ENCODE measurements at regions not wholly inside any gene's neighbourhood (a gene's known extent, or its start where the extent isn't known, plus 50 kb on each side); places are given as distances from the start of the nearest gene placed in this dataset.

DNA sequence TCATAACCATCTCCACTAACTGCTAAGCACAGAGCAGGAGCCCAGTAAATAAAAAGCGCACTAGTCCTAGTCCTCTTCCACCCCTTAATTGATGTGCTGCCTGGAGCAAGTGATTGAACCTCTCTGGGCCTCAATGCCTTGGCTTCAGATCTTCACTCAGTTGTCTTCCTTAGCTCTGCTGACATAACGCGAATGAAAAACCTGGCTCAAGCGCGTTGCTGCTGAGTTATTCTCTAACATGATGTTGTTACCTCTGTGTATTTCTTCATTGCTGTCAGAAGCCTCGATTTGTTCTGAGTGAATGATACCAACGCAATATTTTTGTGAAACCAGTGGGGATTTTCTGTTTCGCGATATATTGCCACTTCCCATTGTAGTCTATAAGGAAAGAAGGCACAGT, 185.1 kb upstream of the CCND2 start:
- peaks cover 10% of the 10 kb centered on the region for H3K27me3 Mint-ChIP-seq (ENCODE audit: insufficient read depth, low read depth, poor library complexity)
- Histone ChIP-seq H3K36me3 (ENCODE audit: insufficient read depth) (no peaks in the 10 kb centered on the region), H3K4me2 (no peak overlapping the region), H3F3A (replicated peaks; ENCODE audit: low read depth) (no peaks in the 10 kb centered on the region), H3K27me3 (ENCODE audit: insufficient read depth) (no peaks in the 10 kb centered on the region), H3K79me2 (replicated peaks; ENCODE audit: insufficient read depth) (no peaks in the 10 kb centered on the region), H3K4me1 (ENCODE audit: insufficient read depth) (peaks cover 7% of the 10 kb centered on the region), H4K20me1 (replicated peaks; ENCODE audit: insufficient read depth) (no peaks in the 10 kb centered on the region), H3K27ac (ENCODE audit: low read depth) (no peak overlapping the region), H3K4me3 (no peak overlapping the region), H3K9me2 (ENCODE audit: insufficient read depth) (no peaks in the 10 kb centered on the region; the same call in 1 of the 2 replicates), H2AFZ (peak overlapping the region; percentile 93; the same call in 1 of the 2 replicates)
- H3K4me3 Mint-ChIP-seq, result no peak overlapping the region
- no peak for TF ChIP-seq ZNF114 (CRISPR knock-in tag; IDR thresholded peaks at IDR 0.05)
- no peaks in the 10 kb centered on the region for H3K9me3 Mint-ChIP-seq
- H3K27ac Mint-ChIP-seq, result no peak overlapping the region
- no peak for DNase-seq (ENCODE audit: low spot score)
- H3K4me1 Mint-ChIP-seq, result no peaks in the 10 kb centered on the region; the same call in 2 of the 3 replicates
- no peak for ATAC-seq
- H3K36me3 Mint-ChIP-seq (ENCODE audit: low read depth), result no peaks in the 10 kb centered on the region

DNA sequence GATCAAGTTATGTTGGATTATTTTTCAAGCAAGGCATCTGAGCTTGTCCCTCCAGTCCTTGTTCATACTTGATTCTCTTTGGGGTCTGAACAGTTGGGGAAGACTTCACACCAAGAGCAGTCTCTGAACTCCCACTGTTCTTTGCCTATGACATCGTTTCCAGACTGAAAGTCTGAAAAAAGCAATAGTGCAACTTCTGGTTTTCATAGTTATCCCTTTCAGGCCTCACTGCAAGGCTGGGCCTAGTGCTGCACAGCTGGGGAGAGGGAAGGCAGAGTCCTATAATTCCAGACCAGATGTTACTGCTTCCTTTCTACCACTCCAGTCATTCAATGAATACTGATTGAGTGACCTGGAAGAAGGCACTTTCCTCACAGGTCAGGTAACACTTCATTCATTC, 187.1 kb upstream of the CCND2 start:
- H3K4me3 Mint-ChIP-seq, result no peak overlapping the region
- peaks cover 7% of the 10 kb centered on the region for H3K4me1 ChIP-seq (ENCODE audit: insufficient read depth)
- H3K9me3 Mint-ChIP-seq, result no peaks in the 10 kb centered on the region
- no peaks in the 10 kb centered on the region for H3K36me3 ChIP-seq (ENCODE audit: insufficient read depth)
- no peaks in the 10 kb centered on the region for H3K36me3 Mint-ChIP-seq (ENCODE audit: low read depth)
- H3K27ac ChIP-seq (ENCODE audit: low read depth), result no peak overlapping the region
- ATAC-seq (no peak), DNase-seq (ENCODE audit: low spot score) (no peak)
- H3K9me2 ChIP-seq (ENCODE audit: insufficient read depth), result no peaks in the 10 kb centered on the region; the same call in 1 of the 2 replicates
- no peaks in the 10 kb centered on the region for H3K27me3 ChIP-seq (ENCODE audit: insufficient read depth)
- H3K27ac Mint-ChIP-seq, result no peak overlapping the region
- H4K20me1 ChIP-seq (replicated peaks; ENCODE audit: insufficient read depth), result no peaks in the 10 kb centered on the region
- H3F3A ChIP-seq (replicated peaks; ENCODE audit: low read depth), result no peaks in the 10 kb centered on the region
- no peak overlapping the region for H3K4me2 ChIP-seq
- H3K4me3 ChIP-seq, result no peak overlapping the region
- peaks cover 7% of the 10 kb centered on the region for H3K27me3 Mint-ChIP-seq (ENCODE audit: insufficient read depth, low read depth, poor library complexity)
- H3K4me1 Mint-ChIP-seq, result no peaks in the 10 kb centered on the region; the same call in 2 of the 3 replicates
- no peaks in the 10 kb centered on the region for H3K79me2 ChIP-seq (replicated peaks; ENCODE audit: insufficient read depth)
- no peak overlapping the region for H2AFZ ChIP-seq
- TF ChIP-seq NANOG (IDR thresholded peaks at IDR 0.05; ENCODE audit: borderline replicate concordance) (no peak), ZNF114 (CRISPR knock-in tag; IDR thresholded peaks at IDR 0.05) (no peak), POLR2AphosphoS5 (IDR thresholded peaks at IDR 0.05; ENCODE audit: low read depth) (no peak), CREB1 (CRISPR knock-in tag; IDR thresholded peaks at IDR 0.05; ENCODE audit: low read depth) (no peak), EZH2 (IDR thresholded peaks at IDR 0.05; ENCODE audit: low read depth, unreplicated experiment) (no peak), JUNB (IDR thresholded peaks at IDR 0.05; ENCODE audit: unreplicated experiment) (no peak), EZH2phosphoT487 (IDR thresholded peaks at IDR 0.05; ENCODE audit: unreplicated experiment) (no peak)
- TF ChIP-seq, protein P1, sequence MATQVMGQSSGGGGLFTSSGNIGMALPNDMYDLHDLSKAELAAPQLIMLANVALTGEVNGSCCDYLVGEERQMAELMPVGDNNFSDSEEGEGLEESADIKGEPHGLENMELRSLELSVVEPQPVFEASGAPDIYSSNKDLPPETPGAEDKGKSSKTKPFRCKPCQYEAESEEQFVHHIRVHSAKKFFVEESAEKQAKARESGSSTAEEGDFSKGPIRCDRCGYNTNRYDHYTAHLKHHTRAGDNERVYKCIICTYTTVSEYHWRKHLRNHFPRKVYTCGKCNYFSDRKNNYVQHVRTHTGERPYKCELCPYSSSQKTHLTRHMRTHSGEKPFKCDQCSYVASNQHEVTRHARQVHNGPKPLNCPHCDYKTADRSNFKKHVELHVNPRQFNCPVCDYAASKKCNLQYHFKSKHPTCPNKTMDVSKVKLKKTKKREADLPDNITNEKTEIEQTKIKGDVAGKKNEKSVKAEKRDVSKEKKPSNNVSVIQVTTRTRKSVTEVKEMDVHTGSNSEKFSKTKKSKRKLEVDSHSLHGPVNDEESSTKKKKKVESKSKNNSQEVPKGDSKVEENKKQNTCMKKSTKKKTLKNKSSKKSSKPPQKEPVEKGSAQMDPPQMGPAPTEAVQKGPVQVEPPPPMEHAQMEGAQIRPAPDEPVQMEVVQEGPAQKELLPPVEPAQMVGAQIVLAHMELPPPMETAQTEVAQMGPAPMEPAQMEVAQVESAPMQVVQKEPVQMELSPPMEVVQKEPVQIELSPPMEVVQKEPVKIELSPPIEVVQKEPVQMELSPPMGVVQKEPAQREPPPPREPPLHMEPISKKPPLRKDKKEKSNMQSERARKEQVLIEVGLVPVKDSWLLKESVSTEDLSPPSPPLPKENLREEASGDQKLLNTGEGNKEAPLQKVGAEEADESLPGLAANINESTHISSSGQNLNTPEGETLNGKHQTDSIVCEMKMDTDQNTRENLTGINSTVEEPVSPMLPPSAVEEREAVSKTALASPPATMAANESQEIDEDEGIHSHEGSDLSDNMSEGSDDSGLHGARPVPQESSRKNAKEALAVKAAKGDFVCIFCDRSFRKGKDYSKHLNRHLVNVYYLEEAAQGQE (IDR thresholded peaks at IDR 0.05; ENCODE audit: unreplicated experiment), result no peak
- TF ChIP-seq, protein P2, sequence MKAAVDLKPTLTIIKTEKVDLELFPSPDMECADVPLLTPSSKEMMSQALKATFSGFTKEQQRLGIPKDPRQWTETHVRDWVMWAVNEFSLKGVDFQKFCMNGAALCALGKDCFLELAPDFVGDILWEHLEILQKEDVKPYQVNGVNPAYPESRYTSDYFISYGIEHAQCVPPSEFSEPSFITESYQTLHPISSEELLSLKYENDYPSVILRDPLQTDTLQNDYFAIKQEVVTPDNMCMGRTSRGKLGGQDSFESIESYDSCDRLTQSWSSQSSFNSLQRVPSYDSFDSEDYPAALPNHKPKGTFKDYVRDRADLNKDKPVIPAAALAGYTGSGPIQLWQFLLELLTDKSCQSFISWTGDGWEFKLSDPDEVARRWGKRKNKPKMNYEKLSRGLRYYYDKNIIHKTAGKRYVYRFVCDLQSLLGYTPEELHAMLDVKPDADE (IDR thresholded peaks at IDR 0.05), result no peak
- TF ChIP-seq, protein P3, sequence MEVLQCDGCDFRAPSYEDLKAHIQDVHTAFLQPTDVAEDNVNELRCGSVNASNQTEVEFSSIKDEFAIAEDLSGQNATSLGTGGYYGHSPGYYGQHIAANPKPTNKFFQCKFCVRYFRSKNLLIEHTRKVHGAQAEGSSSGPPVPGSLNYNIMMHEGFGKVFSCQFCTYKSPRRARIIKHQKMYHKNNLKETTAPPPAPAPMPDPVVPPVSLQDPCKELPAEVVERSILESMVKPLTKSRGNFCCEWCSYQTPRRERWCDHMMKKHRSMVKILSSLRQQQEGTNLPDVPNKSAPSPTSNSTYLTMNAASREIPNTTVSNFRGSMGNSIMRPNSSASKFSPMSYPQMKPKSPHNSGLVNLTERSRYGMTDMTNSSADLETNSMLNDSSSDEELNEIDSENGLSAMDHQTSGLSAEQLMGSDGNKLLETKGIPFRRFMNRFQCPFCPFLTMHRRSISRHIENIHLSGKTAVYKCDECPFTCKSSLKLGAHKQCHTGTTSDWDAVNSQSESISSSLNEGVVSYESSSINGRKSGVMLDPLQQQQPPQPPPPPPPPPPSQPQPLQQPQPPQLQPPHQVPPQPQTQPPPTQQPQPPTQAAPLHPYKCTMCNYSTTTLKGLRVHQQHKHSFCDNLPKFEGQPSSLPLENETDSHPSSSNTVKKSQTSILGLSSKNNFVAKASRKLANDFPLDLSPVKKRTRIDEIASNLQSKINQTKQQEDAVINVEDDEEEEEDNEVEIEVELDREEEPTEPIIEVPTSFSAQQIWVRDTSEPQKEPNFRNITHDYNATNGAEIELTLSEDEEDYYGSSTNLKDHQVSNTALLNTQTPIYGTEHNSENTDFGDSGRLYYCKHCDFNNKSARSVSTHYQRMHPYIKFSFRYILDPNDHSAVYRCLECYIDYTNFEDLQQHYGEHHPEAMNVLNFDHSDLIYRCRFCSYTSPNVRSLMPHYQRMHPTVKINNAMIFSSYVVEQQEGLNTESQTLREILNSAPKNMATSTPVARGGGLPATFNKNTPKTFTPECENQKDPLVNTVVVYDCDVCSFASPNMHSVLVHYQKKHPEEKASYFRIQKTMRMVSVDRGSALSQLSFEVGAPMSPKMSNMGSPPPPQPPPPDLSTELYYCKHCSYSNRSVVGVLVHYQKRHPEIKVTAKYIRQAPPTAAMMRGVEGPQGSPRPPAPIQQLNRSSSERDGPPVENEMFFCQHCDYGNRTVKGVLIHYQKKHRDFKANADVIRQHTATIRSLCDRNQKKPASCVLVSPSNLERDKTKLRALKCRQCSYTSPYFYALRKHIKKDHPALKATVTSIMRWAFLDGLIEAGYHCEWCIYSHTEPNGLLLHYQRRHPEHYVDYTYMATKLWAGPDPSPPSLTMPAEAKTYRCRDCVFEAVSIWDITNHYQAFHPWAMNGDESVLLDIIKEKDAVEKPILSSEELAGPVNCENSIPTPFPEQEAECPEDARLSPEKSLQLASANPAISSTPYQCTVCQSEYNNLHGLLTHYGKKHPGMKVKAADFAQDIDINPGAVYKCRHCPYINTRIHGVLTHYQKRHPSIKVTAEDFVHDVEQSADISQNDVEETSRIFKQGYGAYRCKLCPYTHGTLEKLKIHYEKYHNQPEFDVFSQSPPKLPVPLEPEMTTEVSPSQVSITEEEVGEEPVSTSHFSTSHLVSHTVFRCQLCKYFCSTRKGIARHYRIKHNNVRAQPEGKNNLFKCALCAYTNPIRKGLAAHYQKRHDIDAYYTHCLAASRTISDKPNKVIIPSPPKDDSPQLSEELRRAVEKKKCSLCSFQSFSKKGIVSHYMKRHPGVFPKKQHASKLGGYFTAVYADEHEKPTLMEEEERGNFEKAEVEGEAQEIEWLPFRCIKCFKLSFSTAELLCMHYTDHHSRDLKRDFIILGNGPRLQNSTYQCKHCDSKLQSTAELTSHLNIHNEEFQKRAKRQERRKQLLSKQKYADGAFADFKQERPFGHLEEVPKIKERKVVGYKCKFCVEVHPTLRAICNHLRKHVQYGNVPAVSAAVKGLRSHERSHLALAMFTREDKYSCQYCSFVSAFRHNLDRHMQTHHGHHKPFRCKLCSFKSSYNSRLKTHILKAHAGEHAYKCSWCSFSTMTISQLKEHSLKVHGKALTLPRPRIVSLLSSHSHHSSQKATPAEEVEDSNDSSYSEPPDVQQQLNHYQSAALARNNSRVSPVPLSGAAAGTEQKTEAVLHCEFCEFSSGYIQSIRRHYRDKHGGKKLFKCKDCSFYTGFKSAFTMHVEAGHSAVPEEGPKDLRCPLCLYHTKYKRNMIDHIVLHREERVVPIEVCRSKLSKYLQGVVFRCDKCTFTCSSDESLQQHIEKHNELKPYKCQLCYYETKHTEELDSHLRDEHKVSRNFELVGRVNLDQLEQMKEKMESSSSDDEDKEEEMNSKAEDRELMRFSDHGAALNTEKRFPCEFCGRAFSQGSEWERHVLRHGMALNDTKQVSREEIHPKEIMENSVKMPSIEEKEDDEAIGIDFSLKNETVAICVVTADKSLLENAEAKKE (CRISPR knock-in tag; IDR thresholded peaks at IDR 0.05), result no peak

Measured in GM23338 (cell line).